GM18867 (cell line): ENCODE measurements at regions not wholly inside any gene's neighbourhood (a gene's known extent, or its start where the extent isn't known, plus 50 kb on each side); places are given as distances from the start of the nearest gene placed in this dataset.

ENCODE experiments used
- ATAC-seq: cut with Tn5 transposase; IDR thresholded peaks from one replicate; pipeline ENCODE4 v1.9.1; 2021; ENCODE audit warnings: mild to moderate bottlenecking, moderate library complexity; ENCODE audit not compliant: unreplicated experiment

DNA sequence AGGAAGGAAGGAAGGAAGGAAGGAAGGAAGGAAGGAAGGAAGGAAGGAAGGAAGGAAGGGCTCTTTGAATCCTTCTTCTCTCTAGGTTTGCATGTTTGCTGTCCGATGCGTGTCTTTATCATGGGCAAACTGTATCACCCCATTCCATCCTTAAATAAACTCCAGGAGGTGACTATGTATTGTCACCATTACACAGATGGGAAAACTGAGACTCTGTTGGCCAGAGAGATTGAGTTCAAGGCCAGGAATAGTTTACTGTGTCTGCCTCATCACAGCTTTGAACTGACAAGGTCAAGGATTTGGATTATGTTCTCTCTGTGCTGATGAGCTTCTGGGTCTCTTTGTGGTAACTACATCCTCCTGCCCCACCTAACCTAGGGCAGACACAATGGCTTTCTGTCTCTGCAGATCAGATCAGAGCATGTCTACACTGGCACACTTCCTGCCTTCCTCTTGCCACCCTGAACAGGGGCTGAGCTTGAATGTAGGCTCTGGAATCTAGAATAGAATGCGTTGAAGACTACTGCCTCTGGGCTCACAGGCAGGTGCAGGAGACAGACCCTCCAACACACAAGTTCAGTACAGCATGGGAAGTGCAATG lies 78.9 kb upstream of the MAP1LC3B2 start:
- no peak for ATAC-seq

DNA sequence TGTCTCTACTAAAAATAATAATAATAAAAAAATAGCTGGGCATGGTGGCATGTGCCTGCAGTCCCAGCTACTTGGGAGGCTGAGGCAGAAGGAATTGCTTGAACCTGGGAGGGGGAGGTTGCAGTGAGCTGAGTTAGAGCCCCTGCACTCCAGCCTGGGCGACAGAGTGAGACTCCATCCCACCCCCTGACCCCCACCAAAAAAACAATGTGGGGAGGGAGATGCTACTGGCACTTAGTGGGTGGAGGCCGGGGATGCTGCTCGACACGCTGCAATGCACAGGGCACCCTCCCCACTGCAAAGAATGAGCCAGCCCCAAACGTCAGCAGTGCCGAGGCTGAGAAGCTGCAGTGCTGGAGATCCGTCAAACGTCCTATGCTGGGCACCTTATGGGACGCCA lies 77.5 kb upstream of the MAP1LC3B2 start:
- ATAC-seq: no peak

DNA sequence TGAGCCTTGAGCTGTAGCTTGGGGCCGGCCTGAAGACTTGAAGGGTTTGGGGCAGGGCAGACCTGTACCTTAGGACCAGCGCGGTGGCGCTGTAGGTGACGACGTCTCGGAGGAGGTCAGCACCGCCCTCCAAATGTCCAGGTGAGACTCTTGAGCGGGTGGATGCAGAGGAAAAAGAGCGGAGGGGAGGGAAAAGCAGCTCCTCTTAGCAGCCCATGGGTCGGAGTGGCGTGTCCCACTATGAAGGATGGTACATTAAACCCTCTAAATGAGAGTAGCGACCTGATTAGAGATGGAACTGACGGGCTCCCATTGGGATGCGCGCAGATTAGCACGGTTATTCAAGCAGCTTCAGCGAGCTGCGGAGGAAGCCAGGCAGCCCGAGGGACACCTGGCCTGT lies 77.0 kb upstream of the MAP1LC3B2 start:
- ATAC-seq: no peak

DNA sequence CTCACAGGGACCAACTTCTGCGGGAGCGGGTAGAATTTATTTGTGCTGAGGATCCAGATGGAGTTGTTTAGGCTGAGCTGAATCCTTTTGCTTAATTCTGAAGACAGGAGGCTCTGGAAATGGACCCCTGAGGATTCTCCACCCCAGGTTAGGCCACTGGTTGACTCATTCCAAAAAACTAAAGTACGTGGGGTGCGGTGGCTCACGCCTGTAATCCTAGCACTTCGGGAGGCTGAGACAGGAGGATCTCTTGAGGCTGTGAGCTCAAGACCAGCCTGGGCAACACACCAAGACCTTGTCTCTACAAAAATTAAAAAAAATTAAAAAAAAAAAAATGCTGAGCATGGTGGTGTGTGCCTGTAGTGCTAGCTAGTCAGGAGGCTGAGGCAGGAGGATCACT lies 76.3 kb upstream of the MAP1LC3B2 start:
- no peak for ATAC-seq

DNA sequence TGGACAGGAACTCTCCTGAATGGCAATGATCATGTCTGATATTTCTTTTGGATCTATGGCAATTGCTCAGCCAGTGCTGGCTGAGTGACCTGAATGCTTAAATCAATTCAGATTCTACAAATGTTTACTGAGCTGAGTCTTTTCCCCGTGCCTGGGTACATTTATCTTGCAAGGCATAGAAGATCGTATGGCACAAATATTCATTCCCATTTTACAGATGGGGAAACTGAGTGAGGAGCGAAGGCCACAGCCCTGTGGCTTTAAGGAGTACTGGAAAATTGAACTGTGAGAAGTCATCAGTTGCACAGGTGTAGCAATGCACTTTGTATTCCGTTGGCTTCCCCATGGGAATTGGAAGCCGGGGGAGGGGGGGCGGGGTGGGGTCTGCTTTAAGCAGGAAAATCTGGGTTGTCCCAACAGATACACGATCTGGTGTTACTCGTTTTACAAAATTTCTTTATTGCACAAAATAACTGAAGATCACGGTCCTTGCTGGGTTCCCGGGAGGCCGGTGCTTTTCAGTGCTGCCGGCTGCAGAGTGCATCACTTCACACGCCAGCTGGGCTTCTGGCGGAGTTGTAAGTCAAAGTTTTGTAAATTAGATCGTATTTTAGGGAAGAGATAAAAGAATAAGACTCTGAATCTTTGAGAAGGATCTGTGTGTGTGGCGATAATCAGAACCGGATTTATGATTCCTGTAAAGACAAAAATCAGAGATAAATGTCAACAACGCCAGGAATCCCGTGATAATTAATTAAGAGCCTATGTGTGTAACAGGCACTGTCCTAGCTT lies 75.0 kb upstream of the MAP1LC3B2 start:
- ATAC-seq: no peak

DNA sequence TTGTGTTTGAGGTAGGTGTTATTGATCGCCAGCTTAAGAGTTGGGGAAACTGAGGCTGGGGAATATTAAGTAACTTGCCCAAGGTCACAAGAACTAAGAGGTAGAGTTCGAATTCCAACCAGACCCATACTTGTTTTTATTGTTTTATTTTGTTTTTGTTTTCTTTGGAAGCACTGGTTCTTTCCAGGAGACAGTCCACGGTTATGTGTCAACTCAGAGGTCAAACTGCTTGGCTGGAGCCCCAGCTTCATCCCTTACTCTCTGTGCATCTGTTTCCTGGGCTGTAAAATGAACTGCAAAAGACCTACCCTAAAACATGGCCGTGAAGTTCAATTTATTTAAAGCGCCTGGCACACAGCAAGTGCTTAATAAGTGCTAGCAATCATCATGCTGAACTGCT lies 74.4 kb upstream of the MAP1LC3B2 start:
- no peak for ATAC-seq

DNA sequence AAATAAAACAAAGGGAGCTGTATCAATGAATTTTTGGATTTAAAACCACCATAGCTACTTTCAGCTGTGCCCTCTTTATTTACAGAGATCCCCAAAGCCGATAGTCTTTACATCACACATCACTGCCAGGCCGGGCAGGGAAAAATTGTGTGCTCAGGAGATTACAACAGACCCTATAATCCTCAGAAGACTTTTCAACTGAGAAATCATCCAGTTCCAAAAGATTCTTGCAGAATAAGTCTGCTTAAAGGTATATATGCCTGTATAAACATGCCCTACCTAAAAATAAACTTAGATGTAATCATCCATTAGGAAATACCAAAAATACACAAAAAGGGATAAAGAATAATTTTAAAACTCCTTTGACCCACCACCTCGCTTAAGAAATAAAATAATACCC lies 70.1 kb upstream of the MAP1LC3B2 start:
- ATAC-seq: no peak

DNA sequence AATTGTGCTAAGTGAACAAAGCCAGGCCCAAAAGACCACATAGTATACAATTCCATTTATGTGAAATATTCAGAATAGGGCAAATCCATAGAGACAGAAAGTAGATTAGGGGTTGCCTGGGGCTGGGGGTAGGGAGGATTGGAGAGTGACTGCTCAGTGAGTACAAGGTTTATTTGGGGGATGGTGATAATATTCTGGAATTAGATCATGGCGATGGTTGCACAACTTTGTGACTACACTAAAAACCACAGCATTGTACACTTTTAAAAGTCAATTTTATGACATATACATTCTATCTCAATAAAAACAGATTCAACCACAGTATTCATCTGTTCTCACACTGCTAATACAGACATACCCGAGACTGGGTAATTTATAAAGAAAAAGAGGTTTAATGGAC lies 68.7 kb upstream of the MAP1LC3B2 start:
- ATAC-seq: no peak

DNA sequence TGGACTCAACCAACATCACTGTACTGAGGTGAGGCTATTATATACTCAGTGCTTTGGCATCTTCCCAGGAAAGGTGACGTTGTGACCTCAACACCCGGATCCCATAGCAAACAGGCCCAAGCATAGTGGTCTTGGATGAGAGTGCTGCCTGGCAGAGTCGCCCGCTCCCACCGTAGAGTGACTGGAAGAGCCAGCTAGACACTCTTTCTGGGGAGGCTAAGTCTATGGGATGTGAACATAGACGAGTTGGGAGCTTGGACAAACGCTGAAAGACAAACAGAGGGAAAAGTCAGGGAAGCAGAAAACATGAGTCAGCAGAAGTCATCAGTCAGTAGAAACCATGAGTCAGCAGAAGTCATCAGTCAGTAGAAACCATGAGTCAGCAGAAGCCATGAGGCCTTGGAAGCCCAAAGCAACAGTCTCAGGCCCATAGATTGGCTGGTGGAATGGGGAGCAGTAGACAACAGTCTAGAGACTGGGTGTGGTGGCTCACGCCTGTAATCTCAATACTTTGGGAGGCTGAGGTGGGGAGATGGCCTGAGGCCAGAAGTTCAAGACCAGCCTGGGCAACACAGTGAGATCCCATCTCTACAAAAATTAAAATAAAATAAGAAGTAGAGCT lies 66.4 kb upstream of the MAP1LC3B2 start:
- no peak for ATAC-seq

DNA sequence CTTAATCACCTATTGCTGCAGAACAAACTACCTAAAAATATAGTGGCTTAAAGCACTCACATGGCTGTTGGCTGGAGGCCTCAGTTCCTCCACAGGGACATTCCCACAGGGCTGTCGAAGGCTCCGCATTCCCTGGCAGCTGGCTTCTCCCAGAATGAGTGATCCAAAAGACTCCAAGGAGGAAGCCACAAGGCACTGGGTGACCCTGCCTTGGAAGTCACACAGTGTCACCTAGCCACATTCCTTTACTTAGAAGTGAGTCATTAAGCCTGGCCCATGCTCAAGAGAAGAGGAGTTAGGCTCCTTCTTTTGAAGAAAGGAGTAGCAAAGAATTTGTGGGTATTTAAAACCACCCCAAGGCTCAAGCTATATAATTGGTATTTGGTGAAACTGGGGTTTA lies 63.9 kb upstream of the MAP1LC3B2 start:
- no peak for ATAC-seq

DNA sequence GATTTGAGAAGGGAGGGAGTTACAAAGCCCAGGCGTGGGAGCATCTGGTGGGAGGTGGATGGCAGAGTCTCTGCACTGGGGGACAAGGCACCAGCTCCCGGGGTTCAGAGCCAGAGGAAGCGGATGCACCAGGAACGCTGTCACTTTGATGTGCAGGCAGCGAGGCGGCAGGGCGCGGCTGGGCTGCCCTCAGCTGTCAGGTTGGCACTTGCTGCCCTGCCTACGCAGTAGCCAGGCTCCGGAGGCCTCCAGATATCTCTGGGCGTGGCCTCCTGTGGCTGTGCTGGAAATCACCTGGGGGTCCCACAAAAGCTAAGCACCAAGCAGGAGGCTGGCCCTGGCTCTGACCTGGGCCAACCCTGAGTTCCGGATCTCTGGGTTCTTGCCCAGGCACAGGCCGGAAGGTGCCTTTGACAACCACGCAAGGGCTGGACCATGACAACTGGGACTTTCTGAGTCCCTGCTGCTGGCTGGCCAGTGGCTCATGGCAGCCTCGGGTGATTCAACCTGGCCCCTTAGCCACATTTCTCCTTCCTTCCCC lies 62.1 kb upstream of the MAP1LC3B2 start:
- ATAC-seq: no peak

DNA sequence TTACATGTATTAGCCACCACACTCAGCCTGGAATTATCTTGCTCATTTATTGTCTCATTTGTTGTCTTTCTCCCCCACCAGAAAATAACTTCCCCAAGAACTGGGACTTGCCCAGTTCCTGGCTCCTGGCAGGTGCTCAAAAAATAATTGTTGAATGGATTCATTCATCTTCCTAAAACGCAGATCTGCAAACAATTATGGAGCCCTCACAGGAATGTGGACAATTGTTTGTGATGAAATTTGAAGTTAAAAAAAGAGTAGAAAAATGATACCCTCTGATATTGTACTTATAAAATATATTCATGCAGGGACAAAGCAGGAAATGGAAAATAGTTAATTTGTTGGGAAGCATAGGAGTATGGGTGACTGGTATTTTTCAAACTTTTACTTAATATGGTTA lies 60.7 kb upstream of the MAP1LC3B2 start:
- ATAC-seq: no peak

DNA sequence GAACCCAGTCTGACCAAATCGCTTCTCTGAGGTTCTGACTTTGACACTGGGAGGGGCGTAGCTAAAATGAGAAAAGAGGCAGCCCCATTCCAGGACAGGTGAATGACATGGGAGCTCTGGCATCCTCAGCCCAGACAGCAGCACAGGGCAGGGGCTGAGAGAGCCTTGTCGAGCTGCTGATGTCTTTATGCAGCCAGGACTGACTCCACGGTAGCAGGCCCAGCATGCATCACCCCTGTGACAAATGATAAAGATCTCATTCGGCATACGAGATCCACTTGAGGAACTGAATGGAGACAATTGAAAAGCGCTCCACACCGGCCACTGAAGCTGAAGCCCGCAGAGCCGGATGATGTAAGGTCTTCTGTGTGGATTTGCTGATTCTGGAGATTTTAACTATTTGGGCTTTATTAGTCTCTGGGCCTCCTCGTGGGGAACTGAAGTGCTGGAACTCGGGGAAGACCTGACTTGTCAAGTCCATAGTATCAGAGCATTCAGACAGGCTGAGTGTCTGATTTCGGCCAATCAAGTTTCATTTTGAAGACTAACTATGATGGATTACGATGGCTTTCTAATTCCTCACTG lies 56.9 kb upstream of the MAP1LC3B2 start:
- no peak for ATAC-seq

DNA sequence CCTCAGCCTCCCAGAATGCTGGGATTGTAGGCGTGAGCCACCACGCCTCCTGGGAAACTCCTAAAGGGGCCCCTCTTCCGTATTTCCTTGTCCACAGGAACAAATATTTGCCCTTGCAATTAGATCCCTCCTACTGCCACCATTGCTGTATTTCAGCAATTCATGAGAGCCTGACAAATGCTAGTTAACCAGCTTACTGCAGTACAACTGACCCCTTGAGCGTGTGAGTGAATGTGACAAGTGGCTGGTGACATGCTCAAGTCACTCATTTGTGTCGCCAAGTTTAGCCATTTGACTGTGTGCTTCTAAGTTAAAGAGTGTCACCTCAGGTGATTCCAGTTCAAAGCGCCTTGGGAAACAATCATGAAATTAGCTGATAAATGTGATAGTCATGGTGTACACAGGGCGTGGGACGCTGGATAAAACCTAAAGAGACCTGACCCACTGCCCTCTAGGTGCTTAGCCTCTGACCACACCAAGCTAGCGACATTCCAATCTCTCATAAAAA lies 56.1 kb upstream of the MAP1LC3B2 start:
- ATAC-seq: no peak

DNA sequence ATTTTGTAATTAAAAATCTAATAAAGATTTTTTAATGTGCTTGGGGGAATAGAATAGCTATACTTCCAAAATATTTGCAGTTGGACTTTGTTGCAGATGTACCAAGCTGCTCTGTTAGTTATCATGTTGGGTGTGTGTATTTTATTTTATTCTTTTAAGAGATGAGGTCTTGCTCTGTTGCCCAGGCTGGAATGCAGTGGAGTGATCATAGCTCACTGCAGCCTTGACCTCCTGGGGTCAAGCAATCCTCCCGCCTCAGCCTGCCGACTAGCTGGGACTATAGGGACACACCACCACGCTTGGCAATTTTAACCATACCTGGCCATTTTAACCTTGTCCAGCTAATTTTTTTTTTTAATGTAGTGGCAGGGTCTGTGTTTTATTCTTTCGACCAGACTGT lies 54.7 kb upstream of the MAP1LC3B2 start:
- no peak for ATAC-seq

DNA sequence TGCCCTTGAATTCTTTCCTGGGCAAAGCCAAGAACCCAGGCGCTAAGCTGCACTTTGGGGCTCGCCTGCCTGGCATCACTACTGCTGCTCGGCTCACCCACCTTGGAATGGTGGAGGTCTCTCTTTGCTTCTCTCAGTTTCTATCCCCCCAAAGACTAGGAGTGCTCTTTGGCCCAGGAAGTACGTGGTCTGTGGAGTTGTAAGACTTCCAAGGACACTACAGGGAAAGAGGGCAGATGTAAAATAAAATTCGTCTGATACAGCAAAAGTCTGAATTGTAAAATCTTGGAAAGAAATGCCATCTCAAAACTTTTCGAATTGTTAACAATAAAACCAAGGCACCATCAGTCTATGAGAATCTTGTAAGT lies 52.5 kb upstream of the MAP1LC3B2 start:
- ATAC-seq: no peak

DNA sequence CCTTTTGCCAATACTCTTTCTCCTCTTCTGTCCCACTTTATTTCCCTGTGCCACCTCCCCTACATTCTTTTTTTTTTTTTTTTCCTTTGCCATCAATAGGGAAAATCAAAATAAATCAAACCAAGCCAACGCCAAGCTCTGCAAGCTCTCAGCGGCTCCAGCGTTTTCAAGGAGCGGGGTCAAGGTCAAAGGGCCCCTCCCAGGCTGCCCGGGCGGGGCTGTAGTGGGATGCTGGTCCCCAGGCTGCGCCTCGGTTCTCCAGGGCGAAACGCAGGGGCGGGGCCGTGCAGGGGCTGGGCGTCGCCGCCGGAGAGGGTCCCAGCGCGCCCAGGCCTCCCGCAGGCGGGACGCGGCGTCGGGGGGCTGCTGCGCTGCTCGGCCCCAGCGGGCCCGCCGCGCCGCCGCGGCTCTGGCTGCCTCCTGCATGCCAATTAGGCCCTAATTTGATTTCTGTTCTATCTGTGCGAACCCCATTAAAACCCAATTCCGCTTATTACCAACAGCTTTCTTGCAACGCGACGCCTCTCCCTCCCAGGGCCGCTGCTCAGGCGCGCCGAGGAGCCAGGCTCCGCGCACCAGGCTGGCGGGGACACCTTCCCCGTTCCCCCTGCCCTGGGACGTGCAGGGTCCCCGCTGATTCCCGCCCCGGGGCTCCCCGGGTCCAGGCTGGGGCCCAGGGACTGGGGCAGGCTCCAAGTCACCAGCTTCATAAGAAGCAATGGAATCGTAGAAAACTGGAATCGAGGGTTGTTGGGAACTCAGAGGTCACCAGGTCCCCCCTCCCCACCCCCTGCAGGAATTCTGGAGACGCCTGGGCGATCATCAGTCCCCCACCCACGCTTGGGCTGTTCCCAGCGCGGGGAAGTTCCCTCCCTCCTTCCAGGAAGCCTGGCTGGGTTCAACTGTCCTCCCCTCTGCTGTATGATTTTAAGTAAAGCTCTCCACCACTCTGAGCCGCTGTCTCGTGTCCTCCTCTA lies 50.7 kb upstream of the MAP1LC3B2 start:
- no peak for ATAC-seq
